Neural progenitor cell (in vitro differentiated cells): ENCODE measurements at regions not wholly inside any gene's neighbourhood (a gene's known extent, or its start where the extent isn't known, plus 50 kb on each side); places are given as distances from the start of the nearest gene placed in this dataset.

Source experiments
- EZH2 ChIP-seq: fragments of 200-600 bp; sonication (generic); IDR thresholded peaks from 2 replicates; pipeline ENCODE4 v1.6.1; 2017; ENCODE audit warnings: antibody characterized with exemption, mild to moderate bottlenecking, moderate library complexity
- EZH2phosphoT487 ChIP-seq: fragments of 200-600 bp; sonication (generic); IDR thresholded peaks from 2 replicates; pipeline ENCODE4 v1.6.1; 2017; ENCODE audit warnings: antibody characterized with exemption
- TF ChIP-seq, protein P1 (sequence below): fragments of 200-600 bp; sonication (generic); IDR thresholded peaks from 2 replicates; pipeline ENCODE4 v1.5.1; 2017; ENCODE audit warnings: antibody characterized with exemption, mild to moderate bottlenecking

DNA sequence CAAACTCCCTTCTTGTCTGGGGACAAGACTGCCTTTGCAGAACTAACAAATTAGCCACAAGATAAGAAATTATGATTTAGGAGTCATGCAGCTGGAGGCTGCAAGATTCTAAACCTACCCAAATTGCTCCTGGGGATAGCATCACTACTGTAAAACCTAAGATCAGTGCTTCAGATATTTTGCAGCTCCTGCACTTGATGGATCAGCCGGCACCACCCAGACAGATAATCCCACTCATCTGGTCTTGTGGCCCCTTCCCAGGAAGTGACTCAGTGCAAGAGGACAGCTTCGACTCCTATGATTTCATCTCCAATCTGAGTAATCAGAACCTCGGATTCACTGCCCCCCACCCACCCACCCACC is 181.9 kb downstream of the AKR1D1 start:
- TF ChIP-seq, protein P1, sequence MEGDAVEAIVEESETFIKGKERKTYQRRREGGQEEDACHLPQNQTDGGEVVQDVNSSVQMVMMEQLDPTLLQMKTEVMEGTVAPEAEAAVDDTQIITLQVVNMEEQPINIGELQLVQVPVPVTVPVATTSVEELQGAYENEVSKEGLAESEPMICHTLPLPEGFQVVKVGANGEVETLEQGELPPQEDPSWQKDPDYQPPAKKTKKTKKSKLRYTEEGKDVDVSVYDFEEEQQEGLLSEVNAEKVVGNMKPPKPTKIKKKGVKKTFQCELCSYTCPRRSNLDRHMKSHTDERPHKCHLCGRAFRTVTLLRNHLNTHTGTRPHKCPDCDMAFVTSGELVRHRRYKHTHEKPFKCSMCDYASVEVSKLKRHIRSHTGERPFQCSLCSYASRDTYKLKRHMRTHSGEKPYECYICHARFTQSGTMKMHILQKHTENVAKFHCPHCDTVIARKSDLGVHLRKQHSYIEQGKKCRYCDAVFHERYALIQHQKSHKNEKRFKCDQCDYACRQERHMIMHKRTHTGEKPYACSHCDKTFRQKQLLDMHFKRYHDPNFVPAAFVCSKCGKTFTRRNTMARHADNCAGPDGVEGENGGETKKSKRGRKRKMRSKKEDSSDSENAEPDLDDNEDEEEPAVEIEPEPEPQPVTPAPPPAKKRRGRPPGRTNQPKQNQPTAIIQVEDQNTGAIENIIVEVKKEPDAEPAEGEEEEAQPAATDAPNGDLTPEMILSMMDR, result no peak
- TF ChIP-seq EZH2 (no peak), EZH2phosphoT487 (no peak)
